Endothelial cell of umbilical vein (primary cell): ENCODE measurements at regions not wholly inside any gene's neighbourhood (a gene's known extent, or its start where the extent isn't known, plus 50 kb on each side); places are given as distances from the start of the nearest gene placed in this dataset.

Experiments
- BruUV-seq: library from RNA; stranded (reverse); fragments of 400-500 nt; replicated peaks from 2 replicates; lab custom pipeline; 2021; lab: Mats Ljungman, UMichigan
- CTCF ChIA-PET: fragments of 300-600, 350-600 bp; sonication (Branson Sonifier 250); formaldehyde crosslinking; loops from one replicate; lab custom pipeline; 2021; ENCODE audit warnings: antibody characterized with exemption, inconsistent platforms; lab: Charles Lee
- POLR2A ChIA-PET: fragments of 300-600, 350-600 bp; sonication (Branson Sonifier 250); formaldehyde crosslinking; loops from one replicate; lab custom pipeline; 2021; ENCODE audit warnings: antibody characterized with exemption, inconsistent platforms; lab: Charles Lee
- DNase-seq: peaks from one replicate; pipeline ENCODE4 v3.0.0-alpha.2; 2011; ENCODE audit warnings: low read depth, low spot score
- FAIRE-seq: peaks from 2 replicates; lab custom pipeline; 2011; peaks lifted over from hg19 to GRCh38; lab: Jason Lieb, UNC
- H2AFZ ChIP-seq: 2 replicates; pipeline ENCODE4 v1.6.0; 2012; ENCODE audit warnings: low read depth, low read length, control low read depth, inconsistent platforms
- H3K27ac ChIP-seq: 2 replicates; pipeline ENCODE4 v1.5.1; 2011; ENCODE audit warnings: low read depth, mild to moderate bottlenecking, control low read depth, low read length, moderate library complexity; ENCODE audit not compliant: insufficient read depth
- H3K27me3 ChIP-seq, 2 experiments: 2 replicates each; pipeline versions ENCODE4 v1.6.0 to v1.6.1; 2011; ENCODE audit warnings: low read length in 2 of 2, mixed read lengths in 1 of 2; ENCODE audit not compliant: control insufficient read depth in 2 of 2, insufficient read depth in 2 of 2
- H3K36me3 ChIP-seq, 2 experiments: 2 replicates in 1 of 2; 3 replicates in 1 of 2; pipeline ENCODE4 v1.5.1; 2011; ENCODE audit warnings: low read length in 2 of 2, mild to moderate bottlenecking in 1 of 2, moderate library complexity in 1 of 2; ENCODE audit not compliant: control insufficient read depth in 2 of 2, insufficient read depth in 2 of 2; ENCODE audit errors: extremely low read depth in 1 of 2
- H3K4me1 ChIP-seq: 3 replicates; pipeline ENCODE4 v1.5.1; 2011; ENCODE audit warnings: mild to moderate bottlenecking, low read length; ENCODE audit not compliant: control insufficient read depth, insufficient read depth; ENCODE audit errors: extremely low read depth
- H3K4me2 ChIP-seq: 2 replicates; pipeline ENCODE4 v1.6.1; 2011; ENCODE audit warnings: low read length, control low read depth, mixed read lengths; ENCODE audit not compliant: insufficient read depth
- H3K4me3 ChIP-seq, 3 experiments: fragments of 200-600 bp in 1 of 3; sonication (generic), shearing (Covaris generic) in 1 of 3; replicated peaks in 1 of 3; 2 replicates each; pipeline ENCODE4 v1.5.1; 2011 to 2016; ENCODE audit warnings: control low read depth in 3 of 3, low read length in 3 of 3, mild to moderate bottlenecking in 2 of 3, inconsistent platforms in 1 of 3, low read depth in 1 of 3, moderate library complexity in 1 of 3; ENCODE audit not compliant: insufficient read depth in 1 of 3
- H3K79me2 ChIP-seq: 2 replicates; pipeline ENCODE4 v1.6.0; 2012; ENCODE audit warnings: low read length, inconsistent platforms; ENCODE audit not compliant: control insufficient read depth, insufficient read depth
- H3K9ac ChIP-seq: replicated peaks from 2 replicates; pipeline ENCODE3; 2011; ENCODE audit warnings: low read length, control low read depth; ENCODE audit not compliant: insufficient read depth; ENCODE audit errors: extremely low read depth
- H3K9me1 ChIP-seq: replicated peaks from 3 replicates; pipeline ENCODE4 v1.6.0; 2011; ENCODE audit warnings: mild to moderate bottlenecking, low read length; ENCODE audit not compliant: control insufficient read depth, insufficient read depth; ENCODE audit errors: extremely low read depth
- H3K9me3 ChIP-seq: replicated peaks from 2 replicates; pipeline ENCODE4 v1.5.1; 2012; ENCODE audit warnings: low read length, inconsistent platforms; ENCODE audit not compliant: control insufficient read depth, insufficient read depth
- H4K20me1 ChIP-seq: replicated peaks from 2 replicates; pipeline ENCODE3; 2011; ENCODE audit warnings: mild to moderate bottlenecking, low read length; ENCODE audit not compliant: control insufficient read depth, insufficient read depth; ENCODE audit errors: extremely low read depth
- EZH2 ChIP-seq: IDR thresholded peaks from 2 replicates; pipeline ENCODE4 v1.6.1; 2012; ENCODE audit warnings: borderline replicate concordance, low read depth, mild to moderate bottlenecking, moderate library complexity, low read length, inconsistent platforms; ENCODE audit not compliant: severe bottlenecking
- FOS ChIP-seq: IDR thresholded peaks from 2 replicates; pipeline ENCODE4 v1.6.1; 2011; ENCODE audit warnings: mild to moderate bottlenecking, low read length, moderate library complexity, borderline replicate concordance; ENCODE audit not compliant: insufficient read depth
- GATA2 ChIP-seq: IDR thresholded peaks from 2 replicates; pipeline ENCODE4 v1.7.0; 2011; ENCODE audit warnings: low read depth, mild to moderate bottlenecking, moderate library complexity, mixed read lengths, low read length; ENCODE audit not compliant: insufficient read length, insufficient read depth
- JUN ChIP-seq: IDR thresholded peaks from 2 replicates; pipeline ENCODE4 v1.6.1; 2011; ENCODE audit warnings: borderline replicate concordance, low read depth; ENCODE audit not compliant: insufficient read length, insufficient read depth
- MYC ChIP-seq: IDR thresholded peaks from one replicate; pipeline ENCODE4 v1.6.1; 2011; ENCODE audit warnings: mild to moderate bottlenecking, low read depth, low read length
- POLR2A ChIP-seq: IDR thresholded peaks from 2 replicates; pipeline ENCODE4 v1.6.1; 2012; ENCODE audit warnings: low read depth, mild to moderate bottlenecking, control low read depth, low read length
- POLR2AphosphoS5 ChIP-seq: IDR thresholded peaks from 2 replicates; pipeline ENCODE4 v1.6.1; 2012; ENCODE audit warnings: low read depth, mild to moderate bottlenecking, control low read depth, low read length, moderate library complexity; ENCODE audit not compliant: insufficient read depth
- dilution Hi-C: fragments of 300-500 bp; cut with MboI; formaldehyde crosslinking; loops from one replicate; pipeline ENCODE4 v1.15.0; 2019; ENCODE audit warnings: low sequenced_read_pairs; ENCODE audit not compliant: extremely low pct_ligation_motif_present
- intact Hi-C: fragments of 100-400 bp; cut with micrococcal nuclease; formaldehyde crosslinking; loops from one replicate; pipeline ENCODE4 v1.10.0; 2022
- TF ChIP-seq, protein P1 (sequence below): IDR thresholded peaks from 2 replicates; pipeline ENCODE4 v1.6.1; 2011; ENCODE audit not compliant: insufficient read depth, insufficient read length
- TF ChIP-seq, protein P2 (sequence below), 2 donors: IDR thresholded peaks; 1 replicate in 1 of 2; 2 replicates in 1 of 2; pipeline ENCODE4 v1.5.1; 2011; ENCODE audit warnings: low read length in 2 of 2, mild to moderate bottlenecking in 2 of 2, moderate library complexity in 2 of 2, control low read depth in 1 of 2, inconsistent platforms in 1 of 2, low read depth in 1 of 2; ENCODE audit not compliant: insufficient read depth in 1 of 2; ENCODE audit errors: extremely low read depth in 1 of 2

DNA sequence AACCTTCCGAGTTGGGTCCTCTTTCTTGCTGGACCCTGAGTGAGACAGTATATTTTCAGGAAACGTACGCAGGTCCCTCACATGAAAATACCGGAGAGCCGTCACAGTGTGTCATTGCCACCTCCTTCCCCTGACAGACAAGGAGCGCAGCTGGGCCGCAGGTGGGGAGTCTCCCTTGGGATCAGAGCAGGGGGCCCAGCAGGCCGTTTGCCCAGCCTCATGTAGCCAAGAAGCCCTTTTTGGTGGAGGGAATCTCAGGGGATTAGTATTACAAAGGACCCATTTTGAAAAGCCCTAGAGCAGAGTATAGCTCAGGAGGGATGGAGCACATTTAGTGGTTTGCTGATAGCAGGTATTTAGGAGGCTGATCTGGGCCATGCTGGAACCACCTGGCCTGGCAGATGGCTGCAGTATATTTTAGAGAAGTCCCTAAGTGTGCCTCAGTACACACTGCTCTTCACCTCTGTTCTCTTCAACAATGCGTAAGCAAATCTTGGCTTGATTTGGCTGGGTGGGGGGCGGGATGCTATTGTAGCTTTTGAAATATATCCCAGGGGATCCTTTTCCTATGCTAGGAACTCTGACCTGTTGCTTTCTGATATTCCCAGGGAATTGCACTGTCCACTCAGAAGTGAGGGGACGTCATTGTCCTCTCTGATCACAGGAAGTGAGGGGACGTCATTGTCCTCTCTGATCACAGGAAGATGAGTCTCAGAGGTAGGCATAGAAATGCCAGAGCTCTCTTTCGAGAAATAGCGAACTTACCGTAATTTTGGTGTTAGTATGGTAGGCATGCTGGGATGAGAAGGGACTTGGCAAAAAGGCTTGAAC is 171.9 kb downstream of the HRH4 start:
- Histone ChIP-seq H3K4me2 (no peak overlapping the region), H3K4me3 (no peak overlapping the region), H2AFZ (no peak overlapping the region), H3K79me2 (no peaks in the 10 kb centered on the region), H3K27me3 (peaks cover 2 to 5% of the 10 kb centered on the region in 2 experiments), H3K27ac (no peak overlapping the region), H3K9me1 (no peaks in the 10 kb centered on the region), H3K9ac (no peak overlapping the region), H3K36me3 (no peaks in the 10 kb centered on the region), H3K9me3 (no peaks in the 10 kb centered on the region), H3K4me1 (peaks cover 3% of the 10 kb centered on the region), H4K20me1 (no peaks in the 10 kb centered on the region)
- TF ChIP-seq, protein P1, sequence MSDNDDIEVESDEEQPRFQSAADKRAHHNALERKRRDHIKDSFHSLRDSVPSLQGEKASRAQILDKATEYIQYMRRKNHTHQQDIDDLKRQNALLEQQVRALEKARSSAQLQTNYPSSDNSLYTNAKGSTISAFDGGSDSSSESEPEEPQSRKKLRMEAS = no peak
- no peak for TF ChIP-seq FOS
- no peak for TF ChIP-seq EZH2
- TF ChIP-seq, protein P2, sequence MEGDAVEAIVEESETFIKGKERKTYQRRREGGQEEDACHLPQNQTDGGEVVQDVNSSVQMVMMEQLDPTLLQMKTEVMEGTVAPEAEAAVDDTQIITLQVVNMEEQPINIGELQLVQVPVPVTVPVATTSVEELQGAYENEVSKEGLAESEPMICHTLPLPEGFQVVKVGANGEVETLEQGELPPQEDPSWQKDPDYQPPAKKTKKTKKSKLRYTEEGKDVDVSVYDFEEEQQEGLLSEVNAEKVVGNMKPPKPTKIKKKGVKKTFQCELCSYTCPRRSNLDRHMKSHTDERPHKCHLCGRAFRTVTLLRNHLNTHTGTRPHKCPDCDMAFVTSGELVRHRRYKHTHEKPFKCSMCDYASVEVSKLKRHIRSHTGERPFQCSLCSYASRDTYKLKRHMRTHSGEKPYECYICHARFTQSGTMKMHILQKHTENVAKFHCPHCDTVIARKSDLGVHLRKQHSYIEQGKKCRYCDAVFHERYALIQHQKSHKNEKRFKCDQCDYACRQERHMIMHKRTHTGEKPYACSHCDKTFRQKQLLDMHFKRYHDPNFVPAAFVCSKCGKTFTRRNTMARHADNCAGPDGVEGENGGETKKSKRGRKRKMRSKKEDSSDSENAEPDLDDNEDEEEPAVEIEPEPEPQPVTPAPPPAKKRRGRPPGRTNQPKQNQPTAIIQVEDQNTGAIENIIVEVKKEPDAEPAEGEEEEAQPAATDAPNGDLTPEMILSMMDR (IDR thresholded peaks at IDR 0.05; ENCODE audit: extremely low read depth in 1 of 2, insufficient read depth in 1 of 2, low read depth in 1 of 2, low read length in 2 of 2) = no peak
- TF ChIP-seq GATA2 = no peak
- no peak for TF ChIP-seq MYC
- no peak for TF ChIP-seq JUN
- no peak for TF ChIP-seq POLR2A
- TF ChIP-seq POLR2AphosphoS5 = no peak
- CTCF ChIA-PET = no interaction called here
- POLR2A ChIA-PET = no interaction called here
- dilution Hi-C loops (no loop called here), intact Hi-C loops (no loop called here)
- FAIRE-seq (no peak), DNase-seq (no peak)
- BruUV-seq = no TSS peak
